ENCODE measurements at regions not wholly inside any gene's neighbourhood (a gene's known extent, or its start where the extent isn't known, plus 50 kb on each side); places are given as distances from the start of the nearest gene placed in this dataset.

- no peaks in the 10 kb centered on the region for H3K9me3 Mint-ChIP-seq (ENCODE audit: unreplicated experiment)
- no peak for TF ChIP-seq CTCF (IDR thresholded peaks at IDR 0.05; ENCODE audit: unreplicated experiment)
- no peaks in the 10 kb centered on the region for H3K4me1 Mint-ChIP-seq (ENCODE audit: unreplicated experiment)
- H3K4me3 Mint-ChIP-seq (ENCODE audit: unreplicated experiment) = no peak overlapping the region
- no peaks in the 10 kb centered on the region for H3K27me3 Mint-ChIP-seq (ENCODE audit: unreplicated experiment)
- no peak overlapping the region for H3K27ac Mint-ChIP-seq (ENCODE audit: unreplicated experiment)
- no peaks in the 10 kb centered on the region for H3K36me3 Mint-ChIP-seq (ENCODE audit: low read depth, unreplicated experiment)
- no peak for DNase-seq (ENCODE audit: low spot score)
These were observed 338.9 kb upstream of the GBE1 start for GRCh38 chr3:82100378-82100777.

DNA sequence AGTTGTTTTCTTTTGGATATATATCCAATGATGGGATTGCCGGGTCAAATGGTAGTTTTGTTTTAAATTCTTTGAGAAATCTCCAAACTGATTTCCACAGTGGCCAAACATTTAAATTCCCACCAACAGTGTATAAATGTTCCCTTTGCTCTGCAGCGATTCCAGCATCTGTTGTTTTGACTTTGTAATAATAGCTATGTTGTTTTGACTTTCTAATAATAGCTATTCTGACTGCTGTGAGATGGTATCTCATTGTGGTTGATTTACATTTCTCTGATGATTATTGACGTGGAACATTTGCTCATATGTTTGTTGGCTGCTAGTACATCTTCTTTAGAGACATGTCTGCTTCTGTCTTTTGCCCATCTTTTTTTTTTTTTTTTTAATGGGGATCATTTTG lies 332.2 kb upstream of the GBE1 start:
- no peaks in the 10 kb centered on the region for H3K27me3 Mint-ChIP-seq (ENCODE audit: unreplicated experiment)
- H3K9me3 Mint-ChIP-seq (ENCODE audit: unreplicated experiment) = no peaks in the 10 kb centered on the region
- H3K4me3 Mint-ChIP-seq (ENCODE audit: unreplicated experiment) = no peak overlapping the region
- no peak for DNase-seq (ENCODE audit: low spot score)
- no peak for TF ChIP-seq CTCF (IDR thresholded peaks at IDR 0.05; ENCODE audit: unreplicated experiment)
- no peaks in the 10 kb centered on the region for H3K4me1 Mint-ChIP-seq (ENCODE audit: unreplicated experiment)
- H3K27ac Mint-ChIP-seq (ENCODE audit: unreplicated experiment) = no peak overlapping the region
- H3K36me3 Mint-ChIP-seq (ENCODE audit: low read depth, unreplicated experiment) = no peaks in the 10 kb centered on the region

GRCh38 chr3:82088749-82089148 lies 327.3 kb upstream of the GBE1 start:
- Mint-ChIP-seq H3K27ac (ENCODE audit: unreplicated experiment) (no peak overlapping the region), H3K27me3 (ENCODE audit: unreplicated experiment) (peaks cover 1% of the 10 kb centered on the region), H3K4me1 (ENCODE audit: unreplicated experiment) (peaks cover 7% of the 10 kb centered on the region), H3K4me3 (ENCODE audit: unreplicated experiment) (no peak overlapping the region), H3K36me3 (ENCODE audit: low read depth, unreplicated experiment) (no peaks in the 10 kb centered on the region), H3K9me3 (ENCODE audit: unreplicated experiment) (no peaks in the 10 kb centered on the region)
- no peak for DNase-seq (ENCODE audit: low spot score)
- no peak for TF ChIP-seq CTCF (IDR thresholded peaks at IDR 0.05; ENCODE audit: unreplicated experiment)

DNA sequence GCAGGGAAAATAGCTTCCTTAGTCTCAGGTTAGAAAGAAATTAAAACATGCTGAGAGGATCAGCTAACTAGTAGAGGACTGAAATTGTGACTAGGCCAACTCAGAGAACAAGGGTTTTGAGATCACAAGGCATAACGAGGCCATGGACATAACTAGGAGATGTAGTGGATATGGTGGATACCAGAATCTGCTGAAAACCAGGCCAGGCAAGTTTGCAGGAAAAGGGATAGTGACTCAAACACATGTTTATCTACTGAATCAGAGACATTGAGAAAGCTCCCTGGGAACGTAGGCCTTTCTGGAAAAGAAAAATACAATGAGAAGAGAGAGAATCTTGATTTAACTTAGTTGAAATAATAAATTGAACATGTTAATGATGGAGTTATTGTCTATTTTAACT lies 326.5 kb upstream of the GBE1 start:
- no peak for TF ChIP-seq CTCF (IDR thresholded peaks at IDR 0.05; ENCODE audit: unreplicated experiment)
- Mint-ChIP-seq H3K36me3 (ENCODE audit: low read depth, unreplicated experiment) (no peaks in the 10 kb centered on the region), H3K4me3 (ENCODE audit: unreplicated experiment) (no peak overlapping the region), H3K27me3 (ENCODE audit: unreplicated experiment) (peaks cover 1% of the 10 kb centered on the region), H3K9me3 (ENCODE audit: unreplicated experiment) (no peaks in the 10 kb centered on the region), H3K4me1 (ENCODE audit: unreplicated experiment) (peaks cover 7% of the 10 kb centered on the region), H3K27ac (ENCODE audit: unreplicated experiment) (no peak overlapping the region)
- DNase-seq (ENCODE audit: low spot score) = no peak

GRCh38 chr3:82085851-82086475 lies 324.5 kb upstream of the GBE1 start:
- H3K27me3 Mint-ChIP-seq (ENCODE audit: unreplicated experiment) = peaks cover 1% of the 10 kb centered on the region
- no peaks in the 10 kb centered on the region for H3K36me3 Mint-ChIP-seq (ENCODE audit: low read depth, unreplicated experiment)
- DNase-seq (ENCODE audit: low spot score) = no peak
- TF ChIP-seq CTCF (IDR thresholded peaks at IDR 0.05; ENCODE audit: unreplicated experiment) = no peak
- peaks cover 7% of the 10 kb centered on the region for H3K4me1 Mint-ChIP-seq (ENCODE audit: unreplicated experiment)
- no peak overlapping the region for H3K27ac Mint-ChIP-seq (ENCODE audit: unreplicated experiment)
- no peaks in the 10 kb centered on the region for H3K9me3 Mint-ChIP-seq (ENCODE audit: unreplicated experiment)
- no peak overlapping the region for H3K4me3 Mint-ChIP-seq (ENCODE audit: unreplicated experiment)
